ENCODE measurements at regions not wholly inside any gene's neighbourhood (a gene's known extent, or its start where the extent isn't known, plus 50 kb on each side); places are given as distances from the start of the nearest gene placed in this dataset.

GRCh38 chr2:180394305-180394704 is 387.2 kb upstream of the CWC22 start:
- no peak for DNase-seq (ENCODE audit: extremely low read depth, low read depth, low spot score)

DNA sequence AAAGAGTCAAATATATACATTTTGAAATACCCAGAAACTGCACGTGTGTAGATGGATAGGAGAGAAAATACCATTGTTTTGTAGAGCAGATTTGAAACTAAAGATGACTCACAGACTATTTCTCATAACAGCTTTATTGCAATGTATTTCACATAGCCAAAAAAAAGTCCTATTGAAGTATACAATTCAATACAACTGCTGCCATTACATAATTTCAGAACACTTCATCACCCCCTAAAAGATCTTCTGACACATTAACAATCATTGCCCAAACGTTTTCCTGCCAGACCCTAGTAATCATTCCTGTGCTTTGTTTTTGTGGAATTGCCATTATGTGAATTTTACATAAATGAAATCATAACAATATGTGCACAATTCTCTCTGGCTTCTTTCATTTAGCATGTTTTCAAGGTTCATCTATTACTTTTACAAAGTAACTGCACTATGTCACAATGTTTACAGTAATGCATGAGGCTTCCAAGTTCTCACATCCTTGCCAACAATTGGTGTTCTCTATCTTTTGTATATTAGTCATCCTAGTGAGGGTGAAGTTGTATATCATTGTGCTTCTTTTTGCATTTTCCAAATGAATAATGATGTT is 378.6 kb upstream of the CWC22 start:
- DNase-seq (ENCODE audit: extremely low read depth, low read depth, low spot score): no peak

GRCh38 chr2:180376066-180376465 is 369.0 kb upstream of the CWC22 start:
- DNase-seq (ENCODE audit: extremely low read depth, low read depth, low spot score): no peak

DNA sequence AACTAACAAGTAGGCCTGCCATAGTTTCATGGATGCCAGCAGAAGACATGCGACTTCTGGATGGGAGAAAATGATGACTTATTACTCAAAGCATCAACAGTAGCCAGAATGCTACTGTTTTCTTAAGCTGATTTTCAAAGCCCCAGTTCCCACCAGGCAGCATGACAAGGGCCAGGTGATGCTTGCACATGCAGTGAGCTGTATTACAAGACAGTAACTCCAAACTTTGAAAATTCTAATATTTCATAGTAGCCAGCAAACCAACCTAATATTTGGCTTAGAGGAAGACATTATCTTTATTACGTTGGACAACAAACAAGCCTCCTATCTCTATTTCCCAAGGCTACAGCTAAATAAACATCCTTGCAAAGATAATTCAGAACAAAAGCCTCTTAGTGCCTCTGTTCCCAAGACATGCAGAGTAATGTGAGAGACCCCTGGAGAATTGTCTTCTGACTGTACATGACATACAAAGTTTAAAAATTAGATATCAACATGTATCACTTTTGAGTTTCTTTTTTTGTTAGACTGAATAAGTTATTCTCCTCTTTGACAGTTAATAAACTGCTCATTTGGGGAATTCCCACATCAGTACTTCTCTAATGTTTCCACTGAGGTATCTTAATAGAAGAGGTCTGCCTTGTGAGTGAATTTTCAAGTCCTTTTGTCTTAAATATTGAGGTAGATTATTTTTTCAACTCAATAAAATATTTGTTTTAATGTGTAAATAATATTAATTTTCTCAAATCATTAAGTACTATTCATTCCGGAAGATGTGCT is 367.6 kb upstream of the CWC22 start:
- no peak for DNase-seq (ENCODE audit: extremely low read depth, low read depth, low spot score)

DNA sequence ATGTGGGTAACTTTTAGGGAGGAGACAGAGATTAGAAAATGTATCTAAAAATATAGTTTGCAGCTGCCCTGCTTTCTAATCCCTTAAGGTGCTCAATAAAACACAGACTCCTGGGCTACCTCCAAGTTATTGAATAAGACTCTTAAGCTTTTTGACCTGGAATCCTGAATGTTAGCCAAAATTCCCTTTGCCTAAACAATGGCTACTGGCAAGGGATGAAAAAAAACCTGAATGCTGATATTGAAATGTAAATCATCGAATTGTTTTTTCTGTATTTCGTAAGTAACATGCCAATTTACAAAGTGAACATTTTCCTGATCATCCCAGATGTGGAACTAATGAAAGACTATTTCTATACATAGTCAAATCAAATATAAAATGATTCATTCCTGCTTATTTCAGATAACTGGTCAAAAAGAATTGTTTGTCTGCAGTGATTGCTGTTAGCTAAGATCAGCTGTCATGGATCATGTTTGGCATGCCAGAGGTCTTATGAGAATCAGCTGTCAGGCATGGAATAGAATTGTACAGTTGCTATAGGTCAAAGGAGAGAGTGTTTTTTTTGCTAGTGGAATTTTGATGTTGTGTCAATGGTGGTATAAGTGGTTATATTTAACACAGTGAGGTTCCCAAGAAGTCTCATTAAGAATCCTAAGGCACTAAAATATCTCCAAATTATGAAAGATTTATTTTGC is 363.6 kb upstream of the CWC22 start:
- no peak for DNase-seq (ENCODE audit: extremely low read depth, low read depth, low spot score)

DNA sequence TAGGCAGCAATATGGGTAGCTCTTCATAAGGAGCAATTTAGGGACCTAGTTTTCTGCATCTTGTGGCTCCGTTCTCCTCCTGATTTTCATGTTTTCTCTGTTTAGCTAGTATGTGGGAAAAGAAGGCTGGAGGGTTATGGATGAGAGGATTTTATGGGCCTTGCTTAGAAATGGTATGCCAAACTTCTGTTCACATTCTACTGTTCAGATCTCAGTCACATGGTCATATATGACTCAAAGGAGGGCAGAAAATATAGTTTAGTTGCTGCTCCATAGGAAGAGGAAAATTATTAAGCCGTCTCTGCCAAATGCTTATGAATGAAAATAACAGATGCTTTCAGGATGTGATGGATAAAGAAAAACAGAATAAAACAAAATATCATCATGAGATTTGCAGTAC is 361.8 kb upstream of the CWC22 start:
- DNase-seq (ENCODE audit: extremely low read depth, low read depth, low spot score): no peak

DNA sequence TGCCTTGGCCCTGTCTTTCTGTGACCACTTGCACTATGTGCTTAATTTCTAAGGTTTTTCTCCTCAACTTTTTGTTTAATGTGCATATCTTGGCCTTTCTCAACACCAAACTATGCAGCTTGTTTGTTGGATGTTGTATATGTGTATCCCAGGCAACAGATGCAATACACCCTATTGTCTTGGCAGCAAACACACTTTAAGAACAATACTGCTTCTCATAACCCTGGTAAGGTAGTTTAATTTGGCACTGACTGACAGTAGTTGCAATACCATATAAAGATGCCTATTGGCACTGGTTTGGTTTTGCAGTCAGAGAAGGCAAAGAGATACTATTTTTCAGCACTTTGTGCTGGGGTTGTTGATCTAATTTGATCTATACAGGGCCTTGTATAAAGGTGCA is 360.7 kb upstream of the CWC22 start:
- no peak for DNase-seq (ENCODE audit: extremely low read depth, low read depth, low spot score)

DNA sequence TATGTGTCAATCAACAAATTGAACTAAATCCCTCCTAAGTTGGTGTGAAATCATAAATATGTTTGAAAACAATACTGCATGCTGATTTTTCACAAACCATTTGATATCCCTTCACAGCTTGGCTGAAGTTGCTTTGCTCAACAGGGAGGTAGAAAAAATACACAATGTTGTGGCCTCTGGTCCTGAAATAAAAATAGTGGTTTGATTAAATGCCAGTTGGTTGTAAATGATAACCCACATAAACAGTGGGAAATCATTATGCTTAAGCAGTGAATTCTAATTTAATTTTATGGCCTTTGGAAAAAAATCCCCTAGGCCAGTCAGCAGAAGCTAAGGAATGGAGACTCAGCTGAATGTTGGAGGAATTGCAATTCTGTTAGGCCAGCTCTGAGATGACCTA is 359.4 kb upstream of the CWC22 start:
- no peak for DNase-seq (ENCODE audit: extremely low read depth, low read depth, low spot score)

- DNase-seq (ENCODE audit: extremely low read depth, low read depth, low spot score): no peak
Observed at GRCh38 chr2:180364719-180365118, 357.6 kb upstream of the CWC22 start.

- no peak for DNase-seq (ENCODE audit: extremely low read depth, low read depth, low spot score)
Observed at GRCh38 chr2:180360283-180360618, 353.2 kb upstream of the CWC22 start.

DNA sequence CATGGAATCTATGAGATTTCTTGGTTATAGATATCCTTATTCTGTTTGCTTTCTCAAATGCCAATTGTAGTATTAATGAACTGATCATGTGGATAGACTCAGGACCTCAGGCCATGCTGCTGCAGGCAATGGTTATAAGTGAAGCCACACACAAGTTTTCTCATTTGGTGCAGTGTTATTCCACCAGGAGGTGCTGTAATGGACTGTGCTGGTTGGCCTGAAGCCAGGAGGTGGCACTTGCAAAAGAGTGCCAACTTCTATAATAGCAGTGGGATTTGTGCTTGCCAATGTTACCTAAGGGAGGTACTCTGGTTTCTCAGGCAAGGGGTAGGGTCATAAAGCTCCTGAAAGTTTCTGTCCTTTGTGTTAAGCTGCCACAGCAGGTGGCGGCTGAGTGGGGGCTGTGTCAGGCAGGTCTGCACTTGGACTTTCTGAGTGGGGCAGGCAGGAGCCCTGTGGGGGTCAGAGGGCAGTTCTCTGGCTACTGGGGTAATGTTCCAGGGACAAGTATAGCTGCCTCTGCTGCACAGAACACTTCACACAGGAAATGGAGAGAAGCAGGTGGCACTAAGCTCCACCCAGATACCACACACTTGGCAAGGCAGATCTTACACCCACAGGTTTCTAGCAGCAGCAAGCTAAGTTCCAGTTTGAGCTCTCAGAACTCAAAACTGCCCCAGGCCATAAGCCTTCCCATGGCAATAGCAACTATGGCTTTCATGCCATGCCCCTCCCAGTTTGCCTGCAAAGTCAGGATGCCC is 352.6 kb upstream of the CWC22 start:
- no peak for DNase-seq (ENCODE audit: extremely low read depth, low read depth, low spot score)

DNA sequence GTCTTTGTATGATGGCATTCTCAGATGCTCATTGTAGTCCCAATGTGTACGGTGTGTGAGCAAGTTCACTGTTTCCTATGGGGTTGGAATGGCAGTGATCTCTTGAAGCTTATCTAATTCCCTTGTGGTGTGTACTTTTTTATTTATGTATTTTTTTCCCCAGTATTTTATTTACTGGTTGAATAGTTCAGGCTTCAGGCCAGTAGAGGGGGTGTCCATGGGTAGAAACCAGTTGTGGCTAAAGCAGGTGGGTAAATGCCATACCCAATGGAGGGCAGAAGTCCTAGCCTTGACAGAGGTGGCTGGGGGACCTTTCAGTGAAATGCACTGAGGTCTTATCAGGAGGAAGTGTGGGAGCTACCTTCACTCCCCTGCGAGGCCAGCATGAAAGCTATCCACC is 351.4 kb upstream of the CWC22 start:
- no peak for DNase-seq (ENCODE audit: extremely low read depth, low read depth, low spot score)

- DNase-seq (ENCODE audit: extremely low read depth, low read depth, low spot score): no peak
Observed at GRCh38 chr2:180356676-180357075, 349.6 kb upstream of the CWC22 start.

DNA sequence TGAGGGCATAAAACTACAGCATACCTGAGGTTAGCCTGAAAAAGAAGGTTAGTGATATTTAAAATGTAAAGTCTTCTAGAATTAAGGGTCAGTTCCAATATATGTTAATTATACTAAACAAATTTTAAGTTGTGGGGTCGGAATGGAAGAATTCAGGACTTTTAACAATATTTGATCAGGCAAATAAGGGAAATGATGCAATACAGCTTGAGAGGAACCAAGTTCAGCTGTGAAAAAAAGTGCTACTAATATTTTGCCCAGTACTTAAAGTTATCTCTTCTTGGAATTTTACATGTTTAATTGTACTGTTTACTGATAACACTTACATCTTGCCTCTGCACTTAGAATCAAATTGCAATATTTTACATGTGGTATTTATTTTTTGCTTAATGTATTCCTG is 345.5 kb upstream of the CWC22 start:
- DNase-seq (ENCODE audit: extremely low read depth, low read depth, low spot score): no peak

DNA sequence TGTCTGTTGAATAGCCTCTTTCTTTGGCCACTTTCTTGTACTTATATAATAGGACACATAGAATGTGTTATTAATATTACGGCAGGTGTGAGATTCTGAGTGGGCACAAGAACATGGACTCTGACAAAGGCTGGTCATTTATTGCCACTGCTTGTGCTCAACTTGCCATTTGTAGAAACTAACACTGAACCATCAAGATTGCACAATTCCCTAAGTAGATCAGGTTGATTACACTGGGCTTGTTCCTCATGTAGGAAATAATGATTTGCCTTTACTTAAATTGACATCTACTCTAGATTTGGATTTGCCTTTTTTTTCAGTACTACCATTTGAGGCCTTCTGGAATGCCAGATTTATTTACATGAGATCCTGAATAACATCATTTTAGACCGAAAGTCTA is 342.7 kb upstream of the CWC22 start:
- no peak for DNase-seq (ENCODE audit: extremely low read depth, low read depth, low spot score)

GRCh38 chr2:180343528-180344345 is 336.6 kb upstream of the CWC22 start:
- DNase-seq (ENCODE audit: extremely low read depth, low read depth, low spot score): no peak

GRCh38 chr2:180337136-180337535 is 330.0 kb upstream of the CWC22 start:
- no peak for DNase-seq (ENCODE audit: extremely low read depth, low read depth, low spot score)

- DNase-seq (ENCODE audit: extremely low read depth, low read depth, low spot score): no peak
Observed at GRCh38 chr2:180336550-180336949, 329.5 kb upstream of the CWC22 start.

GRCh38 chr2:180334514-180334913 is 327.4 kb upstream of the CWC22 start:
- no peak for DNase-seq (ENCODE audit: extremely low read depth, low read depth, low spot score)

DNA sequence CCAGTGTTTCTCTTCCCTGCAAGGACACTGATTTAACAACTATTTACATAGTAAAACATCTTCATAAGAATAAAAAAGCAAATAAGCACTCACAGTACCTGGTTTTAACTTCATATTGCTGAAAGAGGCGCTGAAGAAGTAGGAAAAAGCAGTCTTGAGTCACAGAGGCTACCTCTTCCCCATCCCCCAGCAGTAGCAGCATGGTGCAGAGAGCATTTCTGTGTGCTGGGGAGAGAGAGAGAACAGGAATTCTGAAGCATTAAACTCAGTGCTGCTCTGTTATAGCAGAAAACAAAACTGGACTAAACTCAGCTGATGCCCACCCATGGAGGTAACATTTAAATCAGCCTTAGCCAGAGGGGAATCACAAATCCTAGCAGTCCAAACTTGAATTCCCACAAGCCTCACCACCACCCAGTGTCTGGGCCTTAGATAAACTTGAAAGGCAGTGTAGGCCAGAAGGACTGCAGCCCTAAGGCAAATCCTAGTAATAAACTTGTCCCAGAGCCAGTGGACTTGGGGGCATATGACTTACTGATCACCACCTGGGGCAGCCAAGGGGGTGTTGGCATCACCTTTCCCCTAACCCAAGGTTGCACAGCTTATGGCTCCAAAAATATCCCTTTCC is 321.8 kb upstream of the CWC22 start:
- no peak for DNase-seq (ENCODE audit: extremely low read depth, low read depth, low spot score)
